BJ (cell line): ENCODE measurements at regions not wholly inside any gene's neighbourhood (a gene's known extent, or its start where the extent isn't known, plus 50 kb on each side); places are given as distances from the start of the nearest gene placed in this dataset.

Experiments used
- CTCF ChIA-PET: fragments of 350-600 bp; formaldehyde crosslinking; extraction: SDS; loops from one replicate; lab custom pipeline; 2021; ENCODE audit warnings: antibody characterized with exemption, inconsistent platforms; lab: Yijun Ruan, JAX
- POLR2A ChIA-PET: fragments of 300-600 bp; sonication (Branson Sonifier 250); formaldehyde crosslinking; extraction: SDS; loops from one replicate; lab custom pipeline; 2021; ENCODE audit warnings: antibody characterized with exemption; lab: Charles Lee
- DNase-seq: peaks from one replicate; pipeline ENCODE4 v3.0.0-alpha.2; 2011; ENCODE audit warnings: low read depth
- H3K27me3 ChIP-seq: 2 replicates; pipeline ENCODE4 v1.6.0; 2011; ENCODE audit warnings: low read length; ENCODE audit not compliant: control insufficient read depth, insufficient read depth
- H3K36me3 ChIP-seq: 2 replicates; pipeline ENCODE4 v1.5.1; 2011; ENCODE audit warnings: low read length; ENCODE audit not compliant: control insufficient read depth, insufficient read depth
- H3K4me3 ChIP-seq: 2 replicates; pipeline ENCODE4 v1.5.1; 2011; ENCODE audit warnings: low read depth, mild to moderate bottlenecking, control low read depth, low read length
- CTCF ChIP-seq: IDR thresholded peaks from 2 replicates; pipeline ENCODE4 v1.5.1; 2011; ENCODE audit warnings: low read depth, mild to moderate bottlenecking, control low read depth, inconsistent platforms, low read length, moderate library complexity; ENCODE audit not compliant: insufficient read depth

- DNase-seq: no peak
- no peak overlapping the region for H3K4me3 ChIP-seq
- ChIA-PET CTCF (interaction anchor here (0.7 to 4.2 kb wide), 4 partner anchors 9 to 28 kb away, joined by 3 to 17 read pairs (median 3); no protein-coding TSS in a partner anchor), POLR2A (no interaction called here)
- H3K36me3 ChIP-seq: no peaks in the 10 kb centered on the region
- no peaks in the 10 kb centered on the region; the same call in 1 of the 2 replicates for H3K27me3 ChIP-seq
- no peak for TF ChIP-seq CTCF
Observed at GRCh38 chr1:18554099-18554498, 73.4 kb downstream of the KLHDC7A start.

- Histone ChIP-seq H3K36me3 (no peaks in the 10 kb centered on the region), H3K27me3 (no peaks in the 10 kb centered on the region; the same call in 1 of the 2 replicates), H3K4me3 (no peak overlapping the region)
- POLR2A ChIA-PET: no interaction called here
- TF ChIP-seq CTCF: no peak
- CTCF ChIA-PET: interaction anchor here (4.2 kb wide), 1 partner anchor 27 kb away, joined by 17 read pairs; no protein-coding TSS in a partner anchor
- DNase-seq: no peak
Observed at GRCh38 chr1:18554597-18554996, 73.9 kb downstream of the KLHDC7A start.

GRCh38 chr1:18555036-18555435, 74.3 kb downstream of the KLHDC7A start:
- Histone ChIP-seq H3K27me3 (no peaks in the 10 kb centered on the region; the same call in 1 of the 2 replicates), H3K36me3 (no peaks in the 10 kb centered on the region), H3K4me3 (no peak overlapping the region)
- ChIA-PET CTCF (interaction anchor here (1.3 to 4.2 kb wide), 2 partner anchors 27 to 320 kb away, joined by 3 to 17 read pairs; no protein-coding TSS in a partner anchor), POLR2A (no interaction called here)
- DNase-seq: no peak
- no peak for TF ChIP-seq CTCF

GRCh38 chr1:18556364-18556763, 74.3 kb upstream of the PAX7 start:
- TF ChIP-seq CTCF: peak; percentile 51
- CTCF ChIA-PET: interaction anchor here (0.6 to 4.2 kb wide), 3 partner anchors 25 to 638 kb away, joined by 3 to 17 read pairs (median 3); no protein-coding TSS in a partner anchor
- DNase-seq: no peak
- POLR2A ChIA-PET: no interaction called here
- H3K36me3 ChIP-seq: no peaks in the 10 kb centered on the region
- no peaks in the 10 kb centered on the region; the same call in 1 of the 2 replicates for H3K27me3 ChIP-seq
- no peak overlapping the region for H3K4me3 ChIP-seq

- H3K4me3 ChIP-seq: no peak overlapping the region
- H3K36me3 ChIP-seq: no peaks in the 10 kb centered on the region
- ChIA-PET CTCF (interaction anchor here (1.1 to 1.5 kb wide), 2 partner anchors 20 to 39 kb away, joined by 3 to 4 read pairs; no protein-coding TSS in a partner anchor), POLR2A (no interaction called here)
- DNase-seq: no peak
- TF ChIP-seq CTCF: no peak
- H3K27me3 ChIP-seq: no peaks in the 10 kb centered on the region; the same call in 1 of the 2 replicates
Observed at GRCh38 chr1:18557621-18558465, 72.8 kb upstream of the PAX7 start.
